H9 (cell line): ENCODE measurements at regions not wholly inside any gene's neighbourhood (a gene's known extent, or its start where the extent isn't known, plus 50 kb on each side); places are given as distances from the start of the nearest gene placed in this dataset.

Experiments used
- DNase-seq: peaks from one replicate; pipeline ENCODE4 v3.0.0-alpha.2; 2017
- H2AFZ ChIP-seq: one replicate; pipeline ENCODE4 v1.6.1; 2013; ENCODE audit warnings: mild to moderate bottlenecking, low read length, control low read depth, moderate library complexity
- H2AK5ac ChIP-seq: 2 replicates; pipeline ENCODE4 v1.6.1; 2013; ENCODE audit warnings: low read length, control low read depth, mixed read lengths; ENCODE audit not compliant: insufficient read length
- H2BK120ac ChIP-seq: one replicate; pipeline ENCODE4 v1.6.1; 2013; ENCODE audit warnings: low read depth, mild to moderate bottlenecking, low read length, control low read depth, inconsistent platforms; ENCODE audit not compliant: poor library complexity, severe bottlenecking
- H2BK12ac ChIP-seq: 2 replicates; pipeline ENCODE4 v1.6.1; 2013; ENCODE audit warnings: low read length, control low read depth, mixed read lengths, low read depth; ENCODE audit not compliant: insufficient read length
- H2BK15ac ChIP-seq: 2 replicates; pipeline ENCODE4 v1.6.1; 2013; ENCODE audit warnings: low read depth, low read length, control low read depth
- H2BK20ac ChIP-seq: one replicate; pipeline ENCODE4 v1.6.1; 2013; ENCODE audit warnings: low read depth, mild to moderate bottlenecking, low read length, control low read depth, inconsistent platforms; ENCODE audit not compliant: poor library complexity, severe bottlenecking
- H2BK5ac ChIP-seq: 2 replicates; pipeline ENCODE4 v1.6.1; 2013; ENCODE audit warnings: low read length, control low read depth, mixed read lengths; ENCODE audit not compliant: insufficient read length
- H3K14ac ChIP-seq: 2 replicates; pipeline ENCODE4 v1.6.1; 2013; ENCODE audit warnings: low read length, control low read depth; ENCODE audit not compliant: insufficient read depth
- H3K18ac ChIP-seq: 2 replicates; pipeline ENCODE4 v1.6.1; 2013; ENCODE audit warnings: low read depth, mild to moderate bottlenecking, mixed read lengths, low read length, control low read depth; ENCODE audit not compliant: insufficient read length
- H3K23ac ChIP-seq: 2 replicates; pipeline ENCODE4 v1.6.1; 2013; ENCODE audit warnings: low read length, control low read depth, mixed read lengths, low read depth; ENCODE audit not compliant: insufficient read length
- H3K23me2 ChIP-seq: 2 replicates; pipeline ENCODE4 v1.6.1; 2013; ENCODE audit warnings: low read depth, mild to moderate bottlenecking, mixed read lengths, low read length, control low read depth; ENCODE audit not compliant: insufficient read length, poor library complexity, severe bottlenecking
- H3K27ac ChIP-seq: 2 replicates; pipeline ENCODE4 v1.5.1; 2013; ENCODE audit warnings: low read length, control low read depth, mixed read lengths, low read depth; ENCODE audit not compliant: insufficient read length
- H3K27me3 ChIP-seq: 2 replicates; pipeline ENCODE4 v1.6.1; 2013; ENCODE audit warnings: low read length, control low read depth, inconsistent platforms; ENCODE audit not compliant: insufficient read depth
- H3K4ac ChIP-seq: 2 replicates; pipeline ENCODE4 v1.6.1; 2013; ENCODE audit warnings: low read depth, mild to moderate bottlenecking, control low read depth, inconsistent platforms, low read length, moderate library complexity
- H3K4me1 ChIP-seq: 2 replicates; pipeline ENCODE4 v1.6.1; 2013; ENCODE audit warnings: low read length, control low read depth, inconsistent platforms; ENCODE audit not compliant: insufficient read depth
- H3K4me2 ChIP-seq: 2 replicates; pipeline ENCODE4 v1.6.1; 2013; ENCODE audit warnings: low read length, control low read depth, mixed read lengths; ENCODE audit not compliant: insufficient read length, insufficient read depth
- H3K56ac ChIP-seq: 2 replicates; pipeline ENCODE4 v1.6.1; 2013; ENCODE audit warnings: low read depth, mild to moderate bottlenecking, mixed read lengths, low read length, control low read depth; ENCODE audit not compliant: insufficient read length
- H3K79me1 ChIP-seq: 2 replicates; pipeline ENCODE4 v1.6.1; 2013; ENCODE audit warnings: low read depth, mild to moderate bottlenecking, moderate library complexity, low read length, control low read depth, inconsistent platforms; ENCODE audit not compliant: insufficient read depth, poor library complexity, severe bottlenecking
- H3K79me2 ChIP-seq: 2 replicates; pipeline ENCODE4 v1.6.1; 2013; ENCODE audit warnings: low read length, control low read depth, inconsistent platforms; ENCODE audit not compliant: insufficient read depth
- H3K9ac ChIP-seq: 2 replicates; pipeline ENCODE4 v1.6.1; 2013; ENCODE audit warnings: low read length, control low read depth, mixed read lengths; ENCODE audit not compliant: insufficient read length; ENCODE audit errors: extremely low read depth
- H3K9me3 ChIP-seq: one replicate; pipeline ENCODE4 v1.6.1; 2013; ENCODE audit warnings: low read depth, low read length, inconsistent platforms; ENCODE audit not compliant: control insufficient read depth
- H3T11ph ChIP-seq: one replicate; pipeline ENCODE4 v1.6.1; 2013; ENCODE audit warnings: mild to moderate bottlenecking, low read length, control low read depth, inconsistent platforms
- H4K20me1 ChIP-seq: one replicate; pipeline ENCODE4 v1.6.1; 2013; ENCODE audit not compliant: control insufficient read depth, insufficient read length, insufficient read depth
- H4K5ac ChIP-seq: 2 replicates; pipeline ENCODE4 v1.6.1; 2013; ENCODE audit warnings: low read depth, mild to moderate bottlenecking, mixed read lengths, low read length, control low read depth; ENCODE audit not compliant: insufficient read length
- H4K8ac ChIP-seq: replicated peaks from 2 replicates; pipeline ENCODE4 v1.6.1; 2013; ENCODE audit warnings: low read length, control low read depth, mixed read lengths, low read depth; ENCODE audit not compliant: insufficient read length
- H4K91ac ChIP-seq: 2 replicates; pipeline ENCODE4 v1.6.1; 2013; ENCODE audit warnings: low read depth, mild to moderate bottlenecking, moderate library complexity, mixed read lengths, low read length, control low read depth; ENCODE audit not compliant: insufficient read length
- H3K27ac Mint-ChIP-seq, 3 experiments: 2 replicates in 2 of 3; 3 replicates in 1 of 3; pipeline ENCODE4 v1.8.0; 2020 to 2021; ENCODE audit warnings: mixed read lengths in 3 of 3, mild to moderate bottlenecking in 1 of 3, moderate library complexity in 1 of 3
- H3K27me3 Mint-ChIP-seq: 2 replicates; pipeline ENCODE4 v1.8.0; 2021; ENCODE audit warnings: low read depth, mild to moderate bottlenecking, moderate library complexity, mixed read lengths
- H3K36me3 Mint-ChIP-seq, 3 experiments: 2 replicates in 2 of 3; 3 replicates in 1 of 3; pipeline ENCODE4 v1.8.0; 2020 to 2021; ENCODE audit warnings: low read depth in 3 of 3, mixed read lengths in 3 of 3; ENCODE audit not compliant: insufficient read depth in 1 of 3
- H3K4me1 Mint-ChIP-seq, 2 experiments: 2 replicates each; pipeline ENCODE4 v1.8.0; 2020; ENCODE audit warnings: mixed read lengths in 2 of 2
- H3K4me3 Mint-ChIP-seq, 2 experiments: 2 replicates in 1 of 2; 3 replicates in 1 of 2; pipeline ENCODE4 v1.8.0; 2020 to 2021; ENCODE audit warnings: mild to moderate bottlenecking in 2 of 2, mixed read lengths in 2 of 2, moderate library complexity in 1 of 2
- H3K9me3 Mint-ChIP-seq, 2 experiments: 2 replicates in 1 of 2; 3 replicates in 1 of 2; pipeline ENCODE4 v1.8.0; 2020; ENCODE audit warnings: mild to moderate bottlenecking in 2 of 2, mixed read lengths in 2 of 2, moderate library complexity in 1 of 2
- WGBS: extraction: QIAGEN DNeasy Blood & Tissue Kit; methylation state at CpG from one replicate; pipeline ENCODE4 v1.1.7; 2013; ENCODE audit warnings: missing lambda C conversion rate, low lambda C conversion rate, mixed read lengths; ENCODE audit not compliant: insufficient read length; ENCODE audit errors: extremely low coverage; 5-methylcytosine and 5-hydroxymethylcytosine counted together
- TF ChIP-seq, protein P1 (sequence below): fragments of 200-600 bp; sonication (generic); conservative IDR thresholded peaks from 3 replicates; pipeline ENCODE4 v1.8.0; 2021; ENCODE audit warnings: antibody characterized with exemption, mild to moderate bottlenecking

DNA sequence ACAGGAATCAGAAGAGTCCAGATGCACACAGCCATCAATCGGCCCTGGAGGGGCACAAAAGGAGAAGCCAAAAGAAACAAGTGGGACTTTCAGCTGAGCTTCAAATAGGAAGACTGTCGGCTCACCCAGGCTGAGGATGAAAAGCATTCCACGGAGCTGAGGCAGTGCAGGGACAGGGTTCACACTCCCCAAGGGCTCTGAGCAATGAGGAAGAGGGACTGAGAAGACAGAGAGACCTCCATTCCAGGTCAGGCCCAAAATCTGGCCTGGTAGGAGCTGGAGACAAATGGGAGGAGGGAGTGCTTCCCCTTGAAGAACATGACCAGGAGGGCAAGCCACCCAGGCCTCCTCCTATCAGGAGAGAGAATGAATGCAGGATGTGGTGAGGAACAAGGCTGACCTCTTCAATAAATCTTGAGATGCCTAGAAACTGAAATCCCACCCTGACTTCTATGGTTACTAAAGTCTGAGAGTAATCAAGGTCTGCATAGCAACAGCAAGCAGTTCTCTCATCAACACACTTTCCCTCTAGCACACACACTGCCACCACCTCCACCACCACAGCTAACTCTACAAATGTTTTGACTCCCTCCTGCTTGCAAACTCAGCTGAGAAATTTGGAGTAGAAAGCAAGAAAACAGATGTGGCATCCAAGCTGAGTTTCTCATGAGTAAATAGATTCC lies 434.4 kb downstream of the TNS1 start:
- no peak overlapping the region for H4K5ac ChIP-seq
- Mint-ChIP-seq H3K27ac (no peak overlapping the region; a peak in 1 of 7 replicates), H3K4me1 (no peaks in the 10 kb centered on the region)

More for the DNA sequence above, 434.4 kb downstream of the TNS1 start:
- Histone ChIP-seq H3K56ac (no peak overlapping the region), H2BK15ac (no peak overlapping the region), H3K79me2 (no peaks in the 10 kb centered on the region), H2BK12ac (no peak overlapping the region), H3K27me3 (no peaks in the 10 kb centered on the region), H3K4ac (no peak overlapping the region), H3K79me1 (no peaks in the 10 kb centered on the region), H3K14ac (no peak overlapping the region; the same call in 1 of the 2 replicates), H3K18ac (no peak overlapping the region), H4K20me1 (no peaks in the 10 kb centered on the region), H3K9me3 (no peaks in the 10 kb centered on the region), H3K23me2 (no peaks in the 10 kb centered on the region), H3K4me1 (no peaks in the 10 kb centered on the region), H2AFZ (no peak overlapping the region), H3K27ac (no peak overlapping the region), H2BK120ac (no peak overlapping the region), H2AK5ac (no peak overlapping the region), H2BK20ac (no peak overlapping the region), H4K8ac (no peak overlapping the region), H3T11ph (no peak overlapping the region), H2BK5ac (no peak overlapping the region), H3K4me2 (no peak overlapping the region), H4K91ac (no peak overlapping the region), H3K9ac (no peak overlapping the region), H3K23ac (no peak overlapping the region)
- no peak for DNase-seq
- TF ChIP-seq, protein P1, sequence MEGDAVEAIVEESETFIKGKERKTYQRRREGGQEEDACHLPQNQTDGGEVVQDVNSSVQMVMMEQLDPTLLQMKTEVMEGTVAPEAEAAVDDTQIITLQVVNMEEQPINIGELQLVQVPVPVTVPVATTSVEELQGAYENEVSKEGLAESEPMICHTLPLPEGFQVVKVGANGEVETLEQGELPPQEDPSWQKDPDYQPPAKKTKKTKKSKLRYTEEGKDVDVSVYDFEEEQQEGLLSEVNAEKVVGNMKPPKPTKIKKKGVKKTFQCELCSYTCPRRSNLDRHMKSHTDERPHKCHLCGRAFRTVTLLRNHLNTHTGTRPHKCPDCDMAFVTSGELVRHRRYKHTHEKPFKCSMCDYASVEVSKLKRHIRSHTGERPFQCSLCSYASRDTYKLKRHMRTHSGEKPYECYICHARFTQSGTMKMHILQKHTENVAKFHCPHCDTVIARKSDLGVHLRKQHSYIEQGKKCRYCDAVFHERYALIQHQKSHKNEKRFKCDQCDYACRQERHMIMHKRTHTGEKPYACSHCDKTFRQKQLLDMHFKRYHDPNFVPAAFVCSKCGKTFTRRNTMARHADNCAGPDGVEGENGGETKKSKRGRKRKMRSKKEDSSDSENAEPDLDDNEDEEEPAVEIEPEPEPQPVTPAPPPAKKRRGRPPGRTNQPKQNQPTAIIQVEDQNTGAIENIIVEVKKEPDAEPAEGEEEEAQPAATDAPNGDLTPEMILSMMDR, result no peak
- H3K9me3 Mint-ChIP-seq, result peaks cover 0 to 3% of the 10 kb centered on the region in 2 experiments; a peak in 2 of 5 replicates
- WGBS, result no CpG with 5 or more reads among the region's 3 CpGs
- no peaks in the 10 kb centered on the region for H3K36me3 Mint-ChIP-seq
- no peak overlapping the region for H3K4me3 Mint-ChIP-seq
- H3K27me3 Mint-ChIP-seq, result peaks cover 1% of the 10 kb centered on the region; the same call in 1 of the 2 replicates
